Esophagus squamous epithelium (tissue), 4 donors: ENCODE measurements at regions not wholly inside any gene's neighbourhood (a gene's known extent, or its start where the extent isn't known, plus 50 kb on each side); places are given as distances from the start of the nearest gene placed in this dataset.

Source experiments
- CTCF ChIP-seq, 6 experiments: fragments of 450-650 bp in 4 of 6; fragments of 200-600 bp in 2 of 6; sonication (generic) in 2 of 6; IDR thresholded peaks; one replicate each; pipeline ENCODE4 v1.5.1; 2016 to 2019; ENCODE audit warnings: antibody characterized with exemption in 6 of 6, mild to moderate bottlenecking in 4 of 6, moderate library complexity in 4 of 6
- POLR2A ChIP-seq, 4 donors: fragments of 450-650 bp; IDR thresholded peaks; one replicate each; pipeline ENCODE4 v1.6.1; 2017; ENCODE audit warnings: antibody characterized with exemption in 4 of 4, mild to moderate bottlenecking in 4 of 4, moderate library complexity in 3 of 4

GRCh38 chr1:194167956-194168640 lies 981.7 kb upstream of the B3GALT2 start:
- TF ChIP-seq CTCF (IDR thresholded peaks at IDR 0.05), result no peak
- TF ChIP-seq POLR2A (IDR thresholded peaks at IDR 0.05), result no peak
